ENCODE measurements at regions not wholly inside any gene's neighbourhood (a gene's known extent, or its start where the extent isn't known, plus 50 kb on each side); places are given as distances from the start of the nearest gene placed in this dataset.

- no peak overlapping the region for H3K4me3 Mint-ChIP-seq (ENCODE audit: low read depth)
- H3K36me3 Mint-ChIP-seq (ENCODE audit: low read depth) = no peaks in the 10 kb centered on the region
- no peaks in the 10 kb centered on the region for H3K9me3 Mint-ChIP-seq
- intact Hi-C loops (cut with micrococcal nuclease) = no loop called here
- no peak overlapping the region for H3K27ac Mint-ChIP-seq
- no peaks in the 10 kb centered on the region for H3K27me3 Mint-ChIP-seq (ENCODE audit: low read depth)
- H3K4me1 Mint-ChIP-seq (ENCODE audit: low read depth) = no peaks in the 10 kb centered on the region
- no peak for DNase-seq (ENCODE audit: low spot score)
Observed at GRCh38 chr21:28224191-28224726, 768.4 kb downstream of the LTN1 start.

DNA sequence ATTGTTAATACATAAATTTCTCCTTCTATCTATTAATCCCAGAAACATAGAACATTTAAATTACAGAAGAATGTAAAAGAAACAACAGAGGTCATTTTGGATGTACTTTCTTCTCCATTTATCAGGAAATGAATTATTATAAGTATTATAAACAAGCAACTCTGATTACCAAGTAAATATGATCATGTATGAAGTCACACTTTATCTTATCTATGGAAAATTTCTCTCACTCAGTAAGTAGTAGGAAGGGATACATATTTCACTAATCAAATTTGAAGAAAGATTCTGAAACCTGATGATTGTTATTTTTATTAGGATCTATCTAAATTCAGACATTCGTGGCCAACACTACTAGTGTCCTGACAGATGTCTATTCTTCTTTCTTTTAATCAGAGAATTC is 770.7 kb downstream of the LTN1 start:
- H3K4me3 Mint-ChIP-seq (ENCODE audit: low read depth) = no peak overlapping the region
- no peak for DNase-seq (ENCODE audit: low spot score)
- no peaks in the 10 kb centered on the region for H3K36me3 Mint-ChIP-seq (ENCODE audit: low read depth)
- no peak overlapping the region for H3K27ac Mint-ChIP-seq
- intact Hi-C loops (cut with micrococcal nuclease) = no loop called here
- H3K27me3 Mint-ChIP-seq (ENCODE audit: low read depth) = no peaks in the 10 kb centered on the region
- H3K4me1 Mint-ChIP-seq (ENCODE audit: low read depth) = no peaks in the 10 kb centered on the region
- H3K9me3 Mint-ChIP-seq = no peaks in the 10 kb centered on the region

- Mint-ChIP-seq H3K27ac (no peak overlapping the region), H3K4me3 (ENCODE audit: low read depth) (no peak overlapping the region), H3K4me1 (ENCODE audit: low read depth) (no peaks in the 10 kb centered on the region), H3K36me3 (ENCODE audit: low read depth) (no peaks in the 10 kb centered on the region), H3K27me3 (ENCODE audit: low read depth) (no peaks in the 10 kb centered on the region), H3K9me3 (no peaks in the 10 kb centered on the region)
- DNase-seq (ENCODE audit: low spot score) = no peak
- intact Hi-C loops (cut with micrococcal nuclease) = no loop called here
Observed at GRCh38 chr21:28220680-28221079, 772.0 kb downstream of the LTN1 start.

- Mint-ChIP-seq H3K27me3 (ENCODE audit: low read depth) (no peaks in the 10 kb centered on the region), H3K4me1 (ENCODE audit: low read depth) (no peaks in the 10 kb centered on the region), H3K27ac (no peak overlapping the region), H3K9me3 (no peaks in the 10 kb centered on the region), H3K4me3 (ENCODE audit: low read depth) (no peak overlapping the region), H3K36me3 (ENCODE audit: low read depth) (no peaks in the 10 kb centered on the region)
- DNase-seq (ENCODE audit: low spot score) = no peak
- intact Hi-C loops (cut with micrococcal nuclease) = no loop called here
Observed at GRCh38 chr21:28216976-28217523, 775.6 kb downstream of the LTN1 start.

DNA sequence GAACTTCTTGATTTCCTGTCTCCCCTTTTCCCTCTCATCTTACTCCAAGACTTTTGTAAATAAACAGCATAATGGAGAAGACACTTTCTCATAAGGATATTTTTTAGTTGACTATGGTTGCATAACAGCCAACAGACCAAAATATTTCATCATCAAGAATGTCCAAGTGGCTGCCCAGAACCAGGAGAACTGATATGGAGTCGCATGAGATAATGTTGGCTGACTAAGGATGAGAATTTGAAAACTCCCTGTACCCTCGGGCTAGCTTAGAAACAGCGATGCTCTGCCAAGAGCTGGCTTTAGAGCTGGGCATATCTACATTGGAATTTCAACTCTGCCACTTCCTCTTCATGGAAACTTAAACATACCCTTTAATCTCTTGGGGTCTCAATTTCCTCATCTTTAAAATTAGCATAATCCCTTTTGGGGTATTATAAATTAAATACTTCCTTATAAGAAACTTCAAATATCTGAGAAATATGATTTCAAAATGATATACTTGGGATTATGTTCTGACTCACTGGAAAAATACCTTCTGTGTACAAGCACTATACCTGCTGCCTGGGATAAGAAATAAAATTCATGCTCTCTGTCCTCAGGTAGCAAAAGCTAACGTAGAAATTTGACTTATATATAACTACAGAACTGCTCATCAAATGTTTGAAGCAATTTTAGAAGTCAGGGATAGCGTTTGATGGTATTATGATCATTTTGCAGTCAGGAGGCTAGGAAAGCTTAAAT is 777.3 kb downstream of the LTN1 start:
- Mint-ChIP-seq H3K27ac (no peak overlapping the region), H3K9me3 (no peaks in the 10 kb centered on the region), H3K4me3 (ENCODE audit: low read depth) (no peak overlapping the region), H3K27me3 (ENCODE audit: low read depth) (no peaks in the 10 kb centered on the region), H3K36me3 (ENCODE audit: low read depth) (no peaks in the 10 kb centered on the region), H3K4me1 (ENCODE audit: low read depth) (no peaks in the 10 kb centered on the region)
- DNase-seq (ENCODE audit: low spot score) = no peak
- intact Hi-C loops (cut with micrococcal nuclease) = no loop called here

DNA sequence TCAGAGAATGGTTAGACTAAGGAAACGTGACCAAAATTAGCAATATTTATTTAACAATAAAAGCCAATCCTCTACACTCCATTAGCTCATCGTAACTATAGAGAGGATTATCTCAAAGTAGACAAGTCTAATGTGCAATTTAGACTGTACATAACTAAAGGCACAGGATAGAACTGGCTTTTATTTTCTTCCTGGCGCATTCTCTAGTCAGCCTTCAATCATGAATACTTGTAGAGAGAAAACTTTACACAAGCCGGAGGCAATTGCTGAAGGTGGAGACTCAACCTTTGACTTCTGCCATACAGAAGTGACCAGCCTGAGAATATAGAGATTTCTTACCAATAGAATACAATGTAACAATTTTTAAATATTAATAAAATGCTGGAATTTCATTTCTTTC is 777.9 kb downstream of the LTN1 start:
- Mint-ChIP-seq H3K4me3 (ENCODE audit: low read depth) (no peak overlapping the region), H3K9me3 (no peaks in the 10 kb centered on the region), H3K4me1 (ENCODE audit: low read depth) (no peaks in the 10 kb centered on the region), H3K27ac (no peak overlapping the region), H3K27me3 (ENCODE audit: low read depth) (no peaks in the 10 kb centered on the region), H3K36me3 (ENCODE audit: low read depth) (no peaks in the 10 kb centered on the region)
- intact Hi-C loops (cut with micrococcal nuclease) = no loop called here
- DNase-seq (ENCODE audit: low spot score) = no peak

- Mint-ChIP-seq H3K36me3 (ENCODE audit: low read depth) (no peaks in the 10 kb centered on the region), H3K4me3 (ENCODE audit: low read depth) (no peak overlapping the region), H3K27ac (no peak overlapping the region), H3K27me3 (ENCODE audit: low read depth) (no peaks in the 10 kb centered on the region), H3K9me3 (no peaks in the 10 kb centered on the region), H3K4me1 (ENCODE audit: low read depth) (no peaks in the 10 kb centered on the region)
- intact Hi-C loops (cut with micrococcal nuclease) = no loop called here
- DNase-seq (ENCODE audit: low spot score) = no peak
Observed at GRCh38 chr21:28213261-28213660, 779.4 kb downstream of the LTN1 start.

DNA sequence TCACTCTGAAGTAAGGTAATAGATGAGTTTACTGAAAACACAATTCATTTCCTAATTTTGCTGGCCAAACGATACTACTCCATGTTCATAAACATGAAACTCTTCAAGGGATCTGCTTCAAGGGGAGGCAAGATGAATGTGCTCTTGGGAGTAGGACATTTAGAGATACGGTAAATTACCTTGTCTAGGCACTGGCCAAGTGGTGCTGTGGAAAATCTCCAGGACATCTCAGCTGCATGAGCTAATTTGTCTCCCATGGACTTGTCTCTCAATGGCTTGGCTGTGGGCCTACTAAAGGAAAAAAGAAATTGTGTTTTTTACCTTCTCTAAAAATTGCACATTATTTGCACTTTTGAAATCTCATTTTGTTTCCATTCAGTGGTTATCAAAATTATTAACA is 780.6 kb downstream of the LTN1 start:
- no peak for DNase-seq (ENCODE audit: low spot score)
- no peaks in the 10 kb centered on the region for H3K9me3 Mint-ChIP-seq
- H3K36me3 Mint-ChIP-seq (ENCODE audit: low read depth) = no peaks in the 10 kb centered on the region
- H3K27me3 Mint-ChIP-seq (ENCODE audit: low read depth) = no peaks in the 10 kb centered on the region
- no peak overlapping the region for H3K4me3 Mint-ChIP-seq (ENCODE audit: low read depth)
- intact Hi-C loops (cut with micrococcal nuclease) = no loop called here
- H3K27ac Mint-ChIP-seq = no peak overlapping the region
- H3K4me1 Mint-ChIP-seq (ENCODE audit: low read depth) = no peaks in the 10 kb centered on the region

- Mint-ChIP-seq H3K4me3 (ENCODE audit: low read depth) (no peak overlapping the region), H3K9me3 (no peaks in the 10 kb centered on the region), H3K36me3 (ENCODE audit: low read depth) (no peaks in the 10 kb centered on the region), H3K27me3 (ENCODE audit: low read depth) (no peaks in the 10 kb centered on the region), H3K27ac (no peak overlapping the region), H3K4me1 (ENCODE audit: low read depth) (no peaks in the 10 kb centered on the region)
- intact Hi-C loops (cut with micrococcal nuclease) = no loop called here
- DNase-seq (ENCODE audit: low spot score) = no peak
Observed at GRCh38 chr21:28207436-28208173, 785.1 kb downstream of the LTN1 start.

DNA sequence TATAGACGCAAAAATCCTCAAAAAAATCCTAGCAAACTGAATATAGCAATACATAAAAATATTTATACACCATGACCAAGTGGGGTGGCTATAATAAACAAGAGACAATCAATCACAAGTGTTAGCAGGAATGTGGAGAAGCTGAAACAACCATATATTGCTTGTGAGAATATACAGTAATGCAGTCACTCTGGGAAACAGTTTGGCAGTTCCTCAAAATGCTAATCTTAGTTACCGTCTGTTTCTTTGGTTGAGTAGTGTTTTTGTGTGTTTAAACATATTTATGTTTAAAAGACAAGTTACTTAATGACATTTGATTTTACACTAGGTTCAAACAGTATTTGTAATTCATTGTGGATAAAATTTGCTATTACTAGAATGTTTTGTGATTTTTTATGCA is 792.0 kb downstream of the LTN1 start:
- intact Hi-C loops (cut with micrococcal nuclease) = no loop called here
- no peak overlapping the region for H3K4me3 Mint-ChIP-seq (ENCODE audit: low read depth)
- no peaks in the 10 kb centered on the region for H3K27me3 Mint-ChIP-seq (ENCODE audit: low read depth)
- H3K4me1 Mint-ChIP-seq (ENCODE audit: low read depth) = no peaks in the 10 kb centered on the region
- no peak for DNase-seq (ENCODE audit: low spot score)
- no peaks in the 10 kb centered on the region for H3K36me3 Mint-ChIP-seq (ENCODE audit: low read depth)
- no peak overlapping the region for H3K27ac Mint-ChIP-seq
- H3K9me3 Mint-ChIP-seq = peaks cover 11% of the 10 kb centered on the region

DNA sequence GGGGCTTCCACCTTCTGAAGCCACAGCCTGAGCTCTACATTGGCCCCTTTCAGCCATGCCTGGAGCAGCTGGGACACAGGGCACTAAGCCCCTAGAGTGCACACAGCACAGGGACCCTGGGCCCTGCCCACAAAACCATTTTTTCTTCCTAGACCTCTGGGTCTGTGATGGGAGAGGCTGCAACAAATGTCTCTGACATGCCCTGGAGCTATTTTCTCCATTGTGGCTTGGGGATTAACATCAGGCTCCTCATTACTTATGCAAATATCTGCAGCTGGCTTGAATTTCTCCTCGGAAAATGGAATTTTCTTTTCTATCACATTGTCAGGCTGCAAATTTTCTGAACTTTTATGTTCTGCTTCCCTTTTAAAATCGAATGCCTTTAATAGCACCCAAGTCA is 795.7 kb downstream of the LTN1 start:
- no peak overlapping the region for H3K4me3 Mint-ChIP-seq (ENCODE audit: low read depth)
- H3K27me3 Mint-ChIP-seq (ENCODE audit: low read depth) = no peaks in the 10 kb centered on the region
- no peaks in the 10 kb centered on the region for H3K4me1 Mint-ChIP-seq (ENCODE audit: low read depth)
- no peak overlapping the region for H3K27ac Mint-ChIP-seq
- no peak for DNase-seq (ENCODE audit: low spot score)
- peaks cover 33% of the 10 kb centered on the region for H3K9me3 Mint-ChIP-seq
- intact Hi-C loops (cut with micrococcal nuclease) = no loop called here
- no peaks in the 10 kb centered on the region for H3K36me3 Mint-ChIP-seq (ENCODE audit: low read depth)

DNA sequence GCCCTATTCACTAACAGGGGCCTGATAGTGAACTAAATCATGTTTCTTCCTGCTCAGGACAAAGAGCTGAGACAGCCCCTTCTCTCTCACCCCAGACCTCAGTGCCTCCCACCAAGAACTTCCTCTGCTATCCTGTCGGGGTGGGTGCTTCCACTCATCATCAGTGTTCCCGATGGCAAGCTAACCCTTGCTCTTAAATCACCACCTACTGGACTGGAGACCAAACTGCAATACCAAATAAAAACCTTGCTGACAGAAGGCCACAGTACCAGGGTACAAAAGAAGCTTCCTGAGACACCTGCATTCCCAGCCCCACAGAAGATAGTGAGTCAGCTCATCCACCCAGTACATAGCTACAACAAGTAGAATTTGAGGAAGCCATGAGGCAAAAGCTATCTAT is 799.5 kb downstream of the LTN1 start:
- H3K27ac Mint-ChIP-seq = no peak overlapping the region
- no peaks in the 10 kb centered on the region for H3K4me1 Mint-ChIP-seq (ENCODE audit: low read depth)
- intact Hi-C loops (cut with micrococcal nuclease) = no loop called here
- DNase-seq (ENCODE audit: low spot score) = no peak
- H3K4me3 Mint-ChIP-seq (ENCODE audit: low read depth) = no peak overlapping the region
- H3K9me3 Mint-ChIP-seq = peaks cover 31% of the 10 kb centered on the region
- H3K36me3 Mint-ChIP-seq (ENCODE audit: low read depth) = no peaks in the 10 kb centered on the region
- no peaks in the 10 kb centered on the region for H3K27me3 Mint-ChIP-seq (ENCODE audit: low read depth)

- H3K27ac Mint-ChIP-seq = no peak overlapping the region
- no peaks in the 10 kb centered on the region for H3K36me3 Mint-ChIP-seq (ENCODE audit: low read depth)
- H3K9me3 Mint-ChIP-seq = peaks cover 4% of the 10 kb centered on the region
- DNase-seq (ENCODE audit: low spot score) = no peak
- H3K4me1 Mint-ChIP-seq (ENCODE audit: low read depth) = no peaks in the 10 kb centered on the region
- H3K4me3 Mint-ChIP-seq (ENCODE audit: low read depth) = no peak overlapping the region
- intact Hi-C loops (cut with micrococcal nuclease) = no loop called here
- H3K27me3 Mint-ChIP-seq (ENCODE audit: low read depth) = no peaks in the 10 kb centered on the region
Observed at GRCh38 chr21:28186604-28187003, 806.1 kb downstream of the LTN1 start.
